Omental fat pad (tissue), 3 donors: ENCODE measurements at regions not wholly inside any gene's neighbourhood (a gene's known extent, or its start where the extent isn't known, plus 50 kb on each side); places are given as distances from the start of the nearest gene placed in this dataset.

Experiments used
- ATAC-seq: fragments of 150-250 bp; one replicate; pipeline ENCODE4 v1.9.1; 2016; ENCODE audit warnings: mild to moderate bottlenecking, moderate library complexity; ENCODE audit not compliant: low FRiP score
- DNase-seq: peaks from one replicate; pipeline ENCODE4 v3.0.0-alpha.2; 2019; ENCODE audit warnings: low spot score
- TF ChIP-seq, protein P1 (sequence below), 3 donors: fragments of 450-650 bp; IDR thresholded peaks; one replicate each; pipeline ENCODE4 v1.5.1; 2016 to 2017; ENCODE audit warnings: antibody characterized with exemption in 3 of 3, mild to moderate bottlenecking in 3 of 3, moderate library complexity in 2 of 3

DNA sequence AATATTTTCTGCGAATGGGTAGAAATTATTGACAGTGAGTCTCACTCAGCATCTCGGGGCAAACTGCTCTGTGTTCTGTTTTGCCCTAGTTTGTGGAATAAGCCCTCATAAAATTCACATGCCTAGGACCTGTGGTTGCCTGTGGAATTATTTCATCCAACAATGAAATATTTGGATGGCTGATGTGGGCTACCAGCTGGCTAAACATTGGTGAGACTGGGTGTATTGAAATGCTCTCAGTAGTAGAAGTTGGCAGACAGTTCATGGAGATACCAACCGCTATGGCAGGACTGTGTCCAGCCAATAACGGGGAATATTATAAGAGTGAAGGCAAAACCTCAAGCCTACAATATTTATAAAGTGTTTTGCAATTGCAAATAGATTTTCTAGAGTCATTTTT, 344.1 kb upstream of the RPS23 start:
- TF ChIP-seq, protein P1, sequence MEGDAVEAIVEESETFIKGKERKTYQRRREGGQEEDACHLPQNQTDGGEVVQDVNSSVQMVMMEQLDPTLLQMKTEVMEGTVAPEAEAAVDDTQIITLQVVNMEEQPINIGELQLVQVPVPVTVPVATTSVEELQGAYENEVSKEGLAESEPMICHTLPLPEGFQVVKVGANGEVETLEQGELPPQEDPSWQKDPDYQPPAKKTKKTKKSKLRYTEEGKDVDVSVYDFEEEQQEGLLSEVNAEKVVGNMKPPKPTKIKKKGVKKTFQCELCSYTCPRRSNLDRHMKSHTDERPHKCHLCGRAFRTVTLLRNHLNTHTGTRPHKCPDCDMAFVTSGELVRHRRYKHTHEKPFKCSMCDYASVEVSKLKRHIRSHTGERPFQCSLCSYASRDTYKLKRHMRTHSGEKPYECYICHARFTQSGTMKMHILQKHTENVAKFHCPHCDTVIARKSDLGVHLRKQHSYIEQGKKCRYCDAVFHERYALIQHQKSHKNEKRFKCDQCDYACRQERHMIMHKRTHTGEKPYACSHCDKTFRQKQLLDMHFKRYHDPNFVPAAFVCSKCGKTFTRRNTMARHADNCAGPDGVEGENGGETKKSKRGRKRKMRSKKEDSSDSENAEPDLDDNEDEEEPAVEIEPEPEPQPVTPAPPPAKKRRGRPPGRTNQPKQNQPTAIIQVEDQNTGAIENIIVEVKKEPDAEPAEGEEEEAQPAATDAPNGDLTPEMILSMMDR (IDR thresholded peaks at IDR 0.05) = no peak
- ATAC-seq (no peak), DNase-seq (no peak)

DNA sequence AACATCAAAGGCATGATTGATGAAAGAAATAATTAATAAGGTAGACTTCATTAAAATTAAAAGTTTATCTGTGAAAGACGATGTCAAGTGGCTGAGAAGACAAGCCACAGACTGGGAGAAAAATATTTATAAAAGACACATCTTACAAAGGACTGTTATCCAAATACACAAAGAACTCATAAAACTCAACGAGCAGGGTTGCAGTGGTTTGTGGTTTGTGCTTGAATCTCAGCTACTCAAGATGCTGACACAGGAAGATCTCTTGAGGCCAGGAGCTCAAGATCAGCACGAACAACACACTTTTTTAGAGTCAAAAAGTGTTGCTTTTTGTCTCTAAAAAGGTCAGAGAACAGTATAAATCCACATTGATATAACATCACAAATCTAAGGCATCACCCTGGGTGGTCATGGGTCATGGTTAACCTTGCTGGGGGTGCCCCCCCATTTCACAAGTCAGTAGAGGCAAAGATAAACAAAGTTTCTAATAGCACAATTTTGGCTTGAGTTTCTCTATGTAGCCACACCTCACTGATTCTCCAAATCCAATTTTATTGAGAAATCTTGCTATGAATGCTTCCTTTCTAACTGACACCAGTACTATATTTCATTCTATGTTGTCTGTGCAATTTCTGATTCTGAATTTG, 342.9 kb upstream of the RPS23 start:
- TF ChIP-seq, protein P1 (IDR thresholded peaks at IDR 0.05) = no peak
- DNase-seq (no peak), ATAC-seq (no peak)

DNA sequence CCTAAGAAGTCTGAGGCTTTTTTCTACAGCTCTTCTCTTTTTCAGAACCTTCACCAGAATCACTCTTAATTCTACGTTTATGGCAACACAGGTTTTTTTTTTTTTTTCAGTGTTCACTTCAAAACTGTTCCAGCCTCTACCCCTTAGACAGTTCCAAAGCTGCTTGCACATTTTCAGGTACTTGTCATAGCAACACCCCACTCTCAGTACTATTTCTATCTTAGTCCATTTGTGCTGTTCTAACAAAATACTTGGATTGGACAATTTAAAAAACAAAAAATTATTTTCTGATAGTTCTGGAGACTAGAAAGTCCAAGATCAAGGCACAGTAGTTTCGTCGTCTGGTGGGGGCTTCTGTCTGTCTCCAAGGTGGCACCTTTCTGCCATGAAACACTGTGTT, 340.9 kb upstream of the RPS23 start:
- TF ChIP-seq, protein P1 (IDR thresholded peaks at IDR 0.05) = no peak
- no peak for ATAC-seq
- no peak for DNase-seq

DNA sequence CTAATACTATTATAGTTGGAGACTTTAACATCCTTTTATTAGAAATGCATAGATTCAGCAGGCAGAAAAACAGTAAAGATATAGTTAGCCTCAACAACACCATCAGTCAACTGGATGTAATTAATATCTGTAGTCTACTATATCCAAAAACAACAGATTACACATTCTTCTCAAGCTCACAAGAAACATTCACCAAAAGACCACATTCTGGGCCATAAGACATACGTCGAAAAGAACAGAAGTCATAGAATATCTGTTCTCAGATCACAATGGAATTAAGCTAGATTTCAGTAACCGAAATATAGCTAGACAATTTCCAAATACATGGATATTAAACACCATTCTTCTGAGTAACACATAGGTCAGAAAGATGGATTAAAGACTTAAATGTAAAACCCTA, 336.6 kb upstream of the RPS23 start:
- DNase-seq (no peak), ATAC-seq (no peak)
- TF ChIP-seq, protein P1 (IDR thresholded peaks at IDR 0.05) = no peak

DNA sequence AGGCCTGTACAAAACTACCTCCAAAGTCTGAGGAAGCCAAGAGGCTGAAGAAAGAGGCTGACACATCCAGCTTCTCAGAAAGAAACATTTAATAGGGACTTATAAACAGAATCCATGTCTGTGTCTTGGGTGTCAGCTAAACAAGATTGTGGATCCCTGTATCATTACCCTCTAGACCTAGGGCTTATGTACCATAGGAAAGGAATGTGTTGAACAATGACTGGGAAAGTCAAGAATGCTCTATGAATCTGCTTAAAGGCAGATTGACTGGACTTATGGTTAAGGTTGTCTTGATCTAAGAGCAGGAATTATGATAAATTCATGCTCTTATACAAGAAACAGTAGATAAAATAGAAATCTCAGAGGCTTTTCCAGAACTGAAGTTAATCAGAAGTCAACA, 335.7 kb upstream of the RPS23 start:
- DNase-seq (no peak), ATAC-seq (no peak)
- TF ChIP-seq, protein P1 (IDR thresholded peaks at IDR 0.05) = no peak

DNA sequence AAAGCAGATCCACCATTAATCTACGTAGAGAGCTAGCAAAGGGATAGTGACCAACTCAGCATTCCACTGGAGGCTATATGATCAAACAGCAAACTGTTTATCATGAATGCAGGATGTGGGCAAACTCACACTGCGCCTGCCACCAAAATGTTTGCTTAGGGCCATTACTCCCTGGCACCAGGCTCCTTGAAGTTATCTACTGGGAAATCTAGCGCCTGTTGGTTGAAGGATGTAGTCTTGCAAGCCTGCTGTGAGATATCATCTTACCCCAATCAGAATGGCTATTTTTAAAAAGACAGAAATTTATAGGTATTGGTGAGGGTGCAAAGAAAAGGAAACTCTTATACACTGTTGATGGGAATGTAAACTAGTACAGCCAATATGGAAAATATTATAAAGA, 332.5 kb upstream of the RPS23 start:
- TF ChIP-seq, protein P1 (IDR thresholded peaks at IDR 0.05) = no peak
- ATAC-seq (no peak), DNase-seq (no peak)

DNA sequence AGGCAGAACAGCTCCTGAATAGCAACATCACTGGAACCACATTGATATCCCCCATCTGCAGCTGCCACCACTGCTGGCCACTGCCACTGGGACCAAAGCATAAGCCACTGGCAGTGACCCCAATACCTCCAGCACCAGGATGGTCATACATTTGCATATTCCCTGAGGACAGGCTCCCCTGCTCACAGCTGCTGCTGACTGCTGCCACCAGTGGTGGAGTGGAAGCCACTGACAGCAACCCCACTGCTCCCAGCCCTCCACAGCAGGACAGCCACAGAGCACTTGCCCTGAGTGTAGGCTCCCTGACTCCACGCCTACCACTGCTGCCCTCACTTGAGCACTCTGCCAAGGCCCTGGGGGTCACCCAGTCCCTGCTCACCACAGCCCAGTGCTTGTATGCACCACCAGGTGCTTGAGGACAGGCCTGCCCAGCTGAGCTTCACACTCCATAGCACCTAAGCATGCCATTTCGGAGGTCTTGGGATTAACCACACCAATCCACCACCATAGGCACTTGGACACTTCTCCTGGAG, 327.4 kb upstream of the RPS23 start:
- no peak for DNase-seq
- ATAC-seq = no peak
- TF ChIP-seq, protein P1 (IDR thresholded peaks at IDR 0.05) = no peak
